Adrenal gland (tissue), 5 donors: ENCODE measurements at regions not wholly inside any gene's neighbourhood (a gene's known extent, or its start where the extent isn't known, plus 50 kb on each side); places are given as distances from the start of the nearest gene placed in this dataset.

Experiments used
- POLR2A ChIP-seq, 2 donors: fragments of 450-650 bp; IDR thresholded peaks; one replicate each; pipeline ENCODE4 v1.6.1; 2017; ENCODE audit warnings: antibody characterized with exemption in 2 of 2, mild to moderate bottlenecking in 2 of 2, moderate library complexity in 1 of 2
- TF ChIP-seq, protein P1 (sequence below), 6 experiments: fragments of 450-650 bp in 4 of 6; fragments of 200-600 bp in 2 of 6; sonication (generic) in 1 of 6; IDR thresholded peaks; 1 replicate in 5 of 6; 2 replicates in 1 of 6; pipeline versions ENCODE4 v1.5.1 to v1.8.0; 2016 to 2021; ENCODE audit warnings: antibody characterized with exemption in 6 of 6, mild to moderate bottlenecking in 2 of 6, moderate library complexity in 1 of 6
- donor health status: DM: no; HTN: no; CAD: no.

DNA sequence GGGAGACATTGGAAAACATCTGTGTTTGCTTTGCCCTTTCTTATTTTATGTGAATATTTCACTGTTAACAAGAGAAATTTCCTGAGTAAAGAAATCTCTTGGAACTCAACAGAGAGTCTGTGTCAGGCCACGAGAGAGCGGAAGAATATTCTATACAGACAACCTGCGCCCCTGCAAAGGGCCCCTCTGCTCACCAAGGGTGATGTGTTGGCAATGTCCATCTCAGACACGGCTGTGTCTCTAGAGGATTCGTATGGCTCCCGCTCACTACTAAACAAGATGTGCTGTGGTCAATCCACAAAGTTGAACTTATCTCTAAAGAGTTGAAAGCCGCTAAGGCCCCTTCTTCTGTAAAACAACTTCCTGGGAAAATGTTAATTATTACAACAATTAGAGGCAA, 241.0 kb upstream of the IRX1 start:
- TF ChIP-seq, protein P1, sequence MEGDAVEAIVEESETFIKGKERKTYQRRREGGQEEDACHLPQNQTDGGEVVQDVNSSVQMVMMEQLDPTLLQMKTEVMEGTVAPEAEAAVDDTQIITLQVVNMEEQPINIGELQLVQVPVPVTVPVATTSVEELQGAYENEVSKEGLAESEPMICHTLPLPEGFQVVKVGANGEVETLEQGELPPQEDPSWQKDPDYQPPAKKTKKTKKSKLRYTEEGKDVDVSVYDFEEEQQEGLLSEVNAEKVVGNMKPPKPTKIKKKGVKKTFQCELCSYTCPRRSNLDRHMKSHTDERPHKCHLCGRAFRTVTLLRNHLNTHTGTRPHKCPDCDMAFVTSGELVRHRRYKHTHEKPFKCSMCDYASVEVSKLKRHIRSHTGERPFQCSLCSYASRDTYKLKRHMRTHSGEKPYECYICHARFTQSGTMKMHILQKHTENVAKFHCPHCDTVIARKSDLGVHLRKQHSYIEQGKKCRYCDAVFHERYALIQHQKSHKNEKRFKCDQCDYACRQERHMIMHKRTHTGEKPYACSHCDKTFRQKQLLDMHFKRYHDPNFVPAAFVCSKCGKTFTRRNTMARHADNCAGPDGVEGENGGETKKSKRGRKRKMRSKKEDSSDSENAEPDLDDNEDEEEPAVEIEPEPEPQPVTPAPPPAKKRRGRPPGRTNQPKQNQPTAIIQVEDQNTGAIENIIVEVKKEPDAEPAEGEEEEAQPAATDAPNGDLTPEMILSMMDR (IDR thresholded peaks at IDR 0.05) = no peak
- TF ChIP-seq POLR2A (IDR thresholded peaks at IDR 0.05) = no peak
